CD14-positive monocyte (primary cell): ENCODE measurements at regions not wholly inside any gene's neighbourhood (a gene's known extent, or its start where the extent isn't known, plus 50 kb on each side); places are given as distances from the start of the nearest gene placed in this dataset.

Experiments
- DNase-seq, 3 donors: peaks; one replicate each; pipeline ENCODE4 v3.0.0-alpha.2; 2011 to 2022
- H2AFZ ChIP-seq: 2 replicates; pipeline ENCODE4 v1.6.0; 2012; ENCODE audit warnings: mild to moderate bottlenecking, low read depth, low read length, inconsistent platforms; ENCODE audit not compliant: insufficient read depth, poor library complexity, severe bottlenecking
- H3K27ac ChIP-seq, 2 donors: 1 replicate in 1 of 2; 2 replicates in 1 of 2; pipeline ENCODE4 v1.5.1; 2012 to 2013; ENCODE audit warnings: low read length in 2 of 2, control low read depth in 1 of 2, inconsistent platforms in 1 of 2, low read depth in 1 of 2, mild to moderate bottlenecking in 1 of 2
- H3K27me3 ChIP-seq, 2 donors: one replicate each; pipeline versions ENCODE4 v1.6.0 to v1.6.1; 2011 to 2013; ENCODE audit warnings: low read length in 2 of 2; ENCODE audit not compliant: control insufficient read depth in 2 of 2, insufficient read depth in 2 of 2
- H3K36me3 ChIP-seq, 2 donors: replicated peaks in 1 of 2; 1 replicate in 1 of 2; 2 replicates in 1 of 2; pipeline versions ENCODE4 v1.5.1 to v1.6.1; 2012 to 2013; ENCODE audit warnings: low read length in 2 of 2, control low read depth in 1 of 2, inconsistent platforms in 1 of 2, mild to moderate bottlenecking in 1 of 2; ENCODE audit not compliant: insufficient read depth in 2 of 2, control insufficient read depth in 1 of 2
- H3K4me1 ChIP-seq, 2 donors: 1 replicate in 1 of 2; 2 replicates in 1 of 2; pipeline versions ENCODE4 v1.5.1 to v1.6.1; 2012 to 2013; ENCODE audit warnings: low read length in 2 of 2, control low read depth in 1 of 2, inconsistent platforms in 1 of 2, mild to moderate bottlenecking in 1 of 2, moderate library complexity in 1 of 2; ENCODE audit not compliant: insufficient read depth in 2 of 2, control insufficient read depth in 1 of 2
- H3K4me2 ChIP-seq: replicated peaks from 2 replicates; pipeline ENCODE3; 2012; ENCODE audit warnings: low read length, moderate library complexity, mild to moderate bottlenecking; ENCODE audit not compliant: poor library complexity, severe bottlenecking; ENCODE audit errors: extremely low read depth
- H3K4me3 ChIP-seq, 3 experiments: fragments of 200-600 bp in 1 of 3; sonication (generic) in 1 of 3; replicated peaks in 1 of 3; 1 replicate in 2 of 3; 2 replicates in 1 of 3; pipeline ENCODE4 v1.5.1; 2011 to 2013; ENCODE audit warnings: low read length in 3 of 3, mild to moderate bottlenecking in 3 of 3, control low read depth in 2 of 3, low read depth in 2 of 3, inconsistent platforms in 1 of 3, moderate library complexity in 1 of 3
- H3K79me2 ChIP-seq: 2 replicates; pipeline ENCODE4 v1.6.0; 2012; ENCODE audit warnings: mild to moderate bottlenecking, control low read depth, inconsistent platforms, low read length, moderate library complexity; ENCODE audit not compliant: insufficient read depth
- H3K9ac ChIP-seq: 2 replicates; pipeline ENCODE4 v1.6.0; 2017; ENCODE audit warnings: low read length, mild to moderate bottlenecking; ENCODE audit not compliant: insufficient read depth, poor library complexity, severe bottlenecking
- H3K9me3 ChIP-seq, 2 donors: replicated peaks in 1 of 2; 1 replicate in 1 of 2; 2 replicates in 1 of 2; pipeline versions ENCODE4 v1.5.1 to v1.6.1; 2012 to 2013; ENCODE audit warnings: low read length in 2 of 2, control low read depth in 1 of 2; ENCODE audit not compliant: control insufficient read depth in 1 of 2, insufficient read depth in 1 of 2
- H4K20me1 ChIP-seq: 2 replicates; pipeline ENCODE4 v1.6.0; 2012; ENCODE audit warnings: mild to moderate bottlenecking, low read length, control low read depth, moderate library complexity; ENCODE audit not compliant: insufficient read depth
- H3K27ac Mint-ChIP-seq, 7 donors: one replicate each; pipeline ENCODE4 v1.8.0; 2020; ENCODE audit warnings: mild to moderate bottlenecking in 7 of 7, mixed read lengths in 7 of 7, moderate library complexity in 6 of 7, inconsistent platforms in 2 of 7
- H3K27me3 Mint-ChIP-seq, 3 donors: one replicate each; pipeline ENCODE4 v1.8.0; 2021 to 2022; ENCODE audit warnings: low read depth in 3 of 3, mild to moderate bottlenecking in 3 of 3, mixed read lengths in 3 of 3, moderate library complexity in 3 of 3, inconsistent platforms in 1 of 3
- H3K36me3 Mint-ChIP-seq, 2 donors: one replicate each; pipeline ENCODE4 v1.8.0; 2020; ENCODE audit warnings: mixed read lengths in 2 of 2, inconsistent platforms in 1 of 2, mild to moderate bottlenecking in 1 of 2
- H3K4me1 Mint-ChIP-seq: one replicate; pipeline ENCODE4 v1.8.0; 2020; ENCODE audit warnings: mild to moderate bottlenecking, mixed read lengths
- H3K4me3 Mint-ChIP-seq, 2 donors: one replicate each; pipeline ENCODE4 v1.8.0; 2020; ENCODE audit warnings: mild to moderate bottlenecking in 2 of 2, mixed read lengths in 2 of 2, moderate library complexity in 1 of 2
- H3K9me3 Mint-ChIP-seq, 7 donors: one replicate each; pipeline ENCODE4 v1.8.0; 2020 to 2022; ENCODE audit warnings: mixed read lengths in 7 of 7, mild to moderate bottlenecking in 6 of 7, moderate library complexity in 6 of 7, inconsistent platforms in 2 of 7
- WGBS: methylation state at CpG from one replicate; pipeline ENCODE4 v1.1.5; 2013; ENCODE audit warnings: missing lambda C conversion rate; ENCODE audit not compliant: insufficient coverage; 5-methylcytosine and 5-hydroxymethylcytosine counted together
- intact Hi-C, 2 donors: fragments of 100-400 bp; cut with micrococcal nuclease; formaldehyde crosslinking; loops; one replicate each; pipeline versions ENCODE4 v1.15.0 to v1.15.1; 2023
- TF ChIP-seq, protein P1 (sequence below): fragments of 200-600 bp; IDR thresholded peaks from one replicate; pipeline ENCODE4 v1.8.0; 2022; ENCODE audit warnings: antibody characterized with exemption, mild to moderate bottlenecking

DNA sequence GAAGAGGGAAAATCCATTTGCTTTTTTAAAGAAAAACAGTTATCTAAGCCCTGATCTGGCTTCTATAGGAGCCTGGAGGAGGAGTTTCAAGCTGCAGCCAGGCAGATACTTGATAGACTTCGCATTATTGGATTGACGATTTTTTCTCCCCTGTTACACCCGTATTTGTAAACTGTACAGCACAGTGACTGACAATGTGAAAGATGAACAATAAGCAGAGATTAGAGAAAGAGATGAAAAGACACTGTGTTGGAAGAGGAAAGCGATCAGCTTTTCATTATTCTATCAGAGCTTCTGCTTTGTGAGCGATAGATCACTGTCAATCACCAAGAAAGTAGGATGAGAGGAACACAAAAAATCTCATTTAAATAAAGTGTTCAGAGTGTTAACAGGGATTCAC lies 639.2 kb downstream of the TLL1 start:
- WGBS, result 86% methylated on average over 1 of the region's 5 CpGs
- H3K27ac Mint-ChIP-seq, result no peak overlapping the region

DNA sequence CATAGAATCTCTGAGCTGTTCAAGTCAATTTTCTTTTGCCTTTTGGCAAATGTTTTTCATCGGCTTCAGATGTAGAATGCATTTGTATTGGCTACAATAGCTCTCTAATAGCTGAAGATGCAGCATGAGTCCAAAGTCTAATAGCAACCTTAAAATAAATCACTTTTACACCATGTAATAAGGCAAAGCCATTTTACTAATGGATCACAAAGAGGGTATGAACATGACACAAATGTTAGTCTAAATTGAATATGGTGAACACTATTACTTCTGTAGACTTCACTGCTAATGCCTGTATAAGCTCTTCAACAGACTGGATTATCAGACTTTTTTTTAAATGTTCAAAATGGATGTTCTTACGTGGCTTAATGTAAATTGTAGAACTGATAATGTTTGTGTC lies 645.3 kb downstream of the TLL1 start:
- no peaks in the 10 kb centered on the region for H3K27me3 Mint-ChIP-seq
- no peak overlapping the region for H3K27ac ChIP-seq

More for the DNA sequence above, 639.2 kb downstream of the TLL1 start:
- H3K4me2 ChIP-seq, result no peak overlapping the region
- no peak for DNase-seq
- intact Hi-C loops, result no loop called here
- no peaks in the 10 kb centered on the region for H3K27me3 ChIP-seq
- Mint-ChIP-seq H3K9me3 (peaks cover 0 to 5% (median 3%) of the 10 kb centered on the region in 7 donors), H3K4me1 (no peaks in the 10 kb centered on the region), H3K4me3 (no peak overlapping the region), H3K27me3 (peaks cover 0 to 2% (median 1%) of the 10 kb centered on the region in 3 donors), H3K36me3 (no peaks in the 10 kb centered on the region)
- no peaks in the 10 kb centered on the region for H3K36me3 ChIP-seq
- H3K9ac ChIP-seq, result no peak overlapping the region
- no peaks in the 10 kb centered on the region for H3K4me1 ChIP-seq
- H3K4me3 ChIP-seq, result no peak overlapping the region
- no peaks in the 10 kb centered on the region for H4K20me1 ChIP-seq
- no peak overlapping the region for H2AFZ ChIP-seq
- no peak overlapping the region for H3K27ac ChIP-seq
- no peaks in the 10 kb centered on the region for H3K9me3 ChIP-seq
- TF ChIP-seq, protein P1, sequence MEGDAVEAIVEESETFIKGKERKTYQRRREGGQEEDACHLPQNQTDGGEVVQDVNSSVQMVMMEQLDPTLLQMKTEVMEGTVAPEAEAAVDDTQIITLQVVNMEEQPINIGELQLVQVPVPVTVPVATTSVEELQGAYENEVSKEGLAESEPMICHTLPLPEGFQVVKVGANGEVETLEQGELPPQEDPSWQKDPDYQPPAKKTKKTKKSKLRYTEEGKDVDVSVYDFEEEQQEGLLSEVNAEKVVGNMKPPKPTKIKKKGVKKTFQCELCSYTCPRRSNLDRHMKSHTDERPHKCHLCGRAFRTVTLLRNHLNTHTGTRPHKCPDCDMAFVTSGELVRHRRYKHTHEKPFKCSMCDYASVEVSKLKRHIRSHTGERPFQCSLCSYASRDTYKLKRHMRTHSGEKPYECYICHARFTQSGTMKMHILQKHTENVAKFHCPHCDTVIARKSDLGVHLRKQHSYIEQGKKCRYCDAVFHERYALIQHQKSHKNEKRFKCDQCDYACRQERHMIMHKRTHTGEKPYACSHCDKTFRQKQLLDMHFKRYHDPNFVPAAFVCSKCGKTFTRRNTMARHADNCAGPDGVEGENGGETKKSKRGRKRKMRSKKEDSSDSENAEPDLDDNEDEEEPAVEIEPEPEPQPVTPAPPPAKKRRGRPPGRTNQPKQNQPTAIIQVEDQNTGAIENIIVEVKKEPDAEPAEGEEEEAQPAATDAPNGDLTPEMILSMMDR, result no peak
- no peaks in the 10 kb centered on the region for H3K79me2 ChIP-seq

More for the DNA sequence above, 645.3 kb downstream of the TLL1 start:
- Histone ChIP-seq H3K4me3 (no peak overlapping the region), H4K20me1 (no peaks in the 10 kb centered on the region), H3K27me3 (no peaks in the 10 kb centered on the region), H2AFZ (no peak overlapping the region), H3K4me1 (no peaks in the 10 kb centered on the region), H3K4me2 (no peak overlapping the region), H3K9ac (no peak overlapping the region), H3K9me3 (no peaks in the 10 kb centered on the region), H3K36me3 (no peaks in the 10 kb centered on the region), H3K79me2 (no peaks in the 10 kb centered on the region)
- no peak overlapping the region for H3K4me3 Mint-ChIP-seq
- H3K9me3 Mint-ChIP-seq, result peaks cover 5 to 24% (median 10%) of the 10 kb centered on the region in 7 donors
- intact Hi-C loops, result no loop called here
- TF ChIP-seq, protein P1, result no peak
- no peak for DNase-seq
- WGBS, result no CpG with 5 or more reads among the region's 2 CpGs
- no peaks in the 10 kb centered on the region for H3K36me3 Mint-ChIP-seq
- H3K4me1 Mint-ChIP-seq, result no peaks in the 10 kb centered on the region
- H3K27ac Mint-ChIP-seq, result no peak overlapping the region
